Mucosa of descending colon (tissue), 3 donors: ENCODE measurements at regions not wholly inside any gene's neighbourhood (a gene's known extent, or its start where the extent isn't known, plus 50 kb on each side); places are given as distances from the start of the nearest gene placed in this dataset.
"Not testable (repeated sequence)": the region's sequence is repeated elsewhere in the genome, so short reads cannot be mapped to it uniquely, and the experiment has no call there.

ENCODE experiments used
- ATAC-seq: fragments of 200-7000 bp; cut with Tn5 transposase; one replicate; pipeline ENCODE4 v1.9.1; 2020; ENCODE audit warnings: mild to moderate bottlenecking, moderate library complexity
- DNase-seq, 3 donors: peaks; one replicate each; pipeline ENCODE4 v3.0.0-alpha.2; 2020
- H3K36me3 ChIP-seq: fragments of 200-600 bp; one replicate; pipeline ENCODE4 v1.8.0; 2021; ENCODE audit warnings: low read depth, mild to moderate bottlenecking
- H3K4me1 ChIP-seq: fragments of 200-600 bp; one replicate; pipeline ENCODE4 v1.8.0; 2021; ENCODE audit warnings: low read depth, mild to moderate bottlenecking
- H3K4me3 ChIP-seq: fragments of 200-600 bp; one replicate; pipeline ENCODE4 v1.8.0; 2021; ENCODE audit warnings: mild to moderate bottlenecking
- H3K9me3 ChIP-seq: fragments of 200-600 bp; one replicate; pipeline ENCODE4 v1.8.0; 2021; ENCODE audit warnings: mild to moderate bottlenecking
- CTCF ChIP-seq: fragments of 200-600 bp; IDR thresholded peaks from one replicate; pipeline ENCODE4 v1.8.0; 2022; ENCODE audit warnings: antibody characterized with exemption, mild to moderate bottlenecking
- intact Hi-C, 2 donors: fragments of 100-400 bp; cut with DNase I in 1 of 2; cut with micrococcal nuclease in 1 of 2; formaldehyde crosslinking; loops; one replicate each; pipeline versions ENCODE4 v1.11.0 to v1.11.1; 2022; cut with DNase I, micrococcal nuclease
- donor health status: DM: no; HTN: no; CAD: no; lungs with moderate emphysema.
- donor health status: DM: no; HTN: no; CAD: no.
- donor health status: DM: no; HTN: yes; CAD: no.

- Histone ChIP-seq H3K4me1 (no peaks in the 10 kb centered on the region), H3K36me3 (no peaks in the 10 kb centered on the region), H3K4me3 (no peak overlapping the region), H3K9me3 (no peaks in the 10 kb centered on the region)
- TF ChIP-seq CTCF = no peak
- DNase-seq (no peak), ATAC-seq (no peak)
- intact Hi-C loops = no loop called here
Observed at GRCh38 chr15:67948215-67948614, 105.9 kb upstream of the PIAS1 start.

- H3K9me3 ChIP-seq, H3K4me3 ChIP-seq, ATAC-seq, H3K36me3 ChIP-seq, DNase-seq, H3K4me1 ChIP-seq, intact Hi-C loops: not testable (repeated sequence)
Observed at GRCh38 chr15:67951187-67951586, 102.9 kb upstream of the PIAS1 start.

GRCh38 chr15:67953299-67953698 is 100.8 kb upstream of the PIAS1 start:
- Histone ChIP-seq H3K9me3 (no peaks in the 10 kb centered on the region), H3K36me3 (no peaks in the 10 kb centered on the region), H3K4me1 (no peaks in the 10 kb centered on the region), H3K4me3 (no peak overlapping the region)
- no peak for DNase-seq
- intact Hi-C loops = no loop called here
- no peak for TF ChIP-seq CTCF
- no peak for ATAC-seq

GRCh38 chr15:67955252-67955651 is 98.9 kb upstream of the PIAS1 start:
- TF ChIP-seq CTCF = no peak
- ATAC-seq = no peak
- DNase-seq = no peak
- no peaks in the 10 kb centered on the region for H3K4me1 ChIP-seq
- H3K9me3 ChIP-seq = no peaks in the 10 kb centered on the region
- H3K36me3 ChIP-seq = no peaks in the 10 kb centered on the region
- intact Hi-C loops = no loop called here
- no peak overlapping the region for H3K4me3 ChIP-seq

- Histone ChIP-seq H3K36me3 (no peaks in the 10 kb centered on the region), H3K4me1 (no peaks in the 10 kb centered on the region), H3K9me3 (no peaks in the 10 kb centered on the region), H3K4me3 (no peak overlapping the region)
- intact Hi-C loops = no loop called here
- ATAC-seq = no peak
- DNase-seq = no peak
- no peak for TF ChIP-seq CTCF
Observed at GRCh38 chr15:67957435-67958132, 96.5 kb upstream of the PIAS1 start.

- intact Hi-C loops = no loop called here
Observed at GRCh38 chr15:67967871-67968431, 86.2 kb upstream of the PIAS1 start.

More at GRCh38 chr15:67967871-67968431, 86.2 kb upstream of the PIAS1 start:
- no peaks in the 10 kb centered on the region for H3K9me3 ChIP-seq
- no peaks in the 10 kb centered on the region for H3K36me3 ChIP-seq
- ATAC-seq (peak; percentile 83), DNase-seq (peak; percentile 65 to 74 (median 73))
- no peak overlapping the region for H3K4me3 ChIP-seq
- H3K4me1 ChIP-seq = peaks cover 8% of the 10 kb centered on the region
- TF ChIP-seq CTCF = no peak
